ENCODE measurements at regions not wholly inside any gene's neighbourhood (a gene's known extent, or its start where the extent isn't known, plus 50 kb on each side); places are given as distances from the start of the nearest gene placed in this dataset.

DNA sequence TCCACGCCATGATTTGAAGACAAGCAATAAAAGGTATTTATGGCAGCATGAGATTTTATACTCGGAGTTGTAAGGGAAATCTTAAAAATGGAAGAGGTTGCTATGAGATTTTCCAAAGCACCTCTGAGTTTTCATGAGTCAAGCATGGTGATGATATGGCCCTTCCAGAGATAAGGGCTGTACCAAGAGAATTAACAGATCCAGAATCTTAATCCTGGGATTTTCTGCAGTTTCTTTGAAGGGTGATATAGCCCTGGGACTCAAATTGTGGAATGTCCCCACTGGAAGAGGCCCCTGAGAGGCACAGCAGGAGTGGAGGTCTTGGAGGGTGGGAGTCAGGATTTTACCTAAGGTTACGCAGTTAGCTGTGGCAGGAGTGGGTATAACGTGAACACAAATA, 243.3 kb downstream of the ZNF621 start:
- Mint-ChIP-seq H3K36me3 (ENCODE audit: insufficient read depth) (no peaks in the 10 kb centered on the region), H3K9me3 (ENCODE audit: low read depth) (peaks cover 12% of the 10 kb centered on the region), H3K27ac (no peak overlapping the region), H3K4me3 (ENCODE audit: low read depth) (no peak overlapping the region), H3K27me3 (peaks cover 6% of the 10 kb centered on the region), H3K4me1 (ENCODE audit: low read depth) (peaks cover 7% of the 10 kb centered on the region)
- TF ChIP-seq, protein P1, sequence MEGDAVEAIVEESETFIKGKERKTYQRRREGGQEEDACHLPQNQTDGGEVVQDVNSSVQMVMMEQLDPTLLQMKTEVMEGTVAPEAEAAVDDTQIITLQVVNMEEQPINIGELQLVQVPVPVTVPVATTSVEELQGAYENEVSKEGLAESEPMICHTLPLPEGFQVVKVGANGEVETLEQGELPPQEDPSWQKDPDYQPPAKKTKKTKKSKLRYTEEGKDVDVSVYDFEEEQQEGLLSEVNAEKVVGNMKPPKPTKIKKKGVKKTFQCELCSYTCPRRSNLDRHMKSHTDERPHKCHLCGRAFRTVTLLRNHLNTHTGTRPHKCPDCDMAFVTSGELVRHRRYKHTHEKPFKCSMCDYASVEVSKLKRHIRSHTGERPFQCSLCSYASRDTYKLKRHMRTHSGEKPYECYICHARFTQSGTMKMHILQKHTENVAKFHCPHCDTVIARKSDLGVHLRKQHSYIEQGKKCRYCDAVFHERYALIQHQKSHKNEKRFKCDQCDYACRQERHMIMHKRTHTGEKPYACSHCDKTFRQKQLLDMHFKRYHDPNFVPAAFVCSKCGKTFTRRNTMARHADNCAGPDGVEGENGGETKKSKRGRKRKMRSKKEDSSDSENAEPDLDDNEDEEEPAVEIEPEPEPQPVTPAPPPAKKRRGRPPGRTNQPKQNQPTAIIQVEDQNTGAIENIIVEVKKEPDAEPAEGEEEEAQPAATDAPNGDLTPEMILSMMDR (IDR thresholded peaks at IDR 0.05; ENCODE audit: unreplicated experiment), result no peak
- DNase-seq (ENCODE audit: low spot score, unreplicated experiment), result no peak

DNA sequence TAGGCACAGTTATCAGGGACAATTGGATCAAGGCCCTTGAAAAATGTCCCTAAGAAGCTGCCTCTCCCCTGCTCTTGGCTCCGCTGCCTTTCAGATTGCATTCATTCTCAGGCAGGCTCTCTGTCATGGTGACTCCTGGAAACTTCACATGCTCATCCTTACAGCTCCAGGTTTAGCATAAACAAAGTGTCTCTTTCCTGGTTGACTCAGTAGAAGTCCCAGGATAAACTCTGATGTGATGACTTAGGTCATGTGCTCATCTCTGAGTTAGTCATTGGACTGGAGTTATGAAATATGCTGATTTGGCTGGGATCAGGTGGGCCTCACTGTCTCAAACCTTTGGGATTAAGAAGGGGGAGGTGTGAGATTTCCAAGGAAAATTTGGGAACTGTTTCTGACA, 243.8 kb downstream of the ZNF621 start:
- Mint-ChIP-seq H3K4me1 (ENCODE audit: low read depth) (peaks cover 7% of the 10 kb centered on the region), H3K9me3 (ENCODE audit: low read depth) (peaks cover 11% of the 10 kb centered on the region), H3K27me3 (peaks cover 6% of the 10 kb centered on the region), H3K27ac (no peak overlapping the region), H3K4me3 (ENCODE audit: low read depth) (no peak overlapping the region), H3K36me3 (ENCODE audit: insufficient read depth) (no peaks in the 10 kb centered on the region)
- TF ChIP-seq, protein P1 (IDR thresholded peaks at IDR 0.05; ENCODE audit: unreplicated experiment), result no peak
- no peak for DNase-seq (ENCODE audit: low spot score, unreplicated experiment)

DNA sequence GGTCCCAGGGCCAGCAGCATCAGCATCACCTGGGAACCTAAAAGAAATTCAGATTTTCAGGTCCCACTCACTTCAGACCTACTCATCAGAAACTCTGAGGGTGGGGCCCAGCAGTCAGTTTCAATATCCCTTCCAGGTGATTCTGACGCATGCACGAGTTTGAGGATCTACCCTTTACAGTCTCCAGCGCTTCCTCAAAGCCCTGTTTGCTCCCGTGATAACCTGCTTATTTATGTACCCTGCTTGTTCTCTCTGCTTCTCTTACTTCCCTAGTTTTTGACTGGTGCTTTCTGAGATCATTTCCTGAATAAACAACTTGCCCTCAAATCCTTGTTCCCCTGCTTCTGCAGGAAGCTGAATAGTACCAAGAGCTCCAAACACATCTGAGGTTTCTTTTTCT, 245.3 kb downstream of the ZNF621 start:
- H3K36me3 Mint-ChIP-seq (ENCODE audit: insufficient read depth), result no peaks in the 10 kb centered on the region
- peaks cover 4% of the 10 kb centered on the region for H3K4me1 Mint-ChIP-seq (ENCODE audit: low read depth)
- no peak overlapping the region for H3K4me3 Mint-ChIP-seq (ENCODE audit: low read depth)
- no peak for DNase-seq (ENCODE audit: low spot score, unreplicated experiment)
- H3K9me3 Mint-ChIP-seq (ENCODE audit: low read depth), result no peaks in the 10 kb centered on the region
- peak overlapping the region; percentile 6 for H3K27ac Mint-ChIP-seq
- TF ChIP-seq, protein P1 (IDR thresholded peaks at IDR 0.05; ENCODE audit: unreplicated experiment), result no peak
- H3K27me3 Mint-ChIP-seq, result peaks cover 6% of the 10 kb centered on the region

DNA sequence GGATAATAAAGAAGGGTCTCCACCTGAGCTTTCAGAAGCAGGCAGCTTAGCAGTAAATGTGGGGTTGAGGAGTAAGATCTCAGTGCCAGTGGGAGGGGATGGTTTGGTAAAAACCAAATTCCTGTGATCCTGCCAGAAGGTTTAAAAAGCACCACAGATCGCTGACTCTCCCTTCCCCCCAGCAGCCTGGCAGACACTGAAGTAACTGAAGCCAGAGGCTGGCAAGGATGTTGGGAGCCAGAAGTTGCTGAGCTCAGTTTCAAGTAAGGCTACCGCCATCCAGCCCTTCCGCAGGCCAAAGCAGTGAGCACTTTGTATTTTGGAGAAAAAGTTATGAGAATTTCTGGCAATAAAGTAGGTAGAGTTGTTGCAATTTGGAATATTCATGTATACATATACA, 246.4 kb downstream of the ZNF621 start:
- Mint-ChIP-seq H3K27me3 (peaks cover 6% of the 10 kb centered on the region), H3K27ac (no peak overlapping the region), H3K4me3 (ENCODE audit: low read depth) (no peak overlapping the region), H3K9me3 (ENCODE audit: low read depth) (no peaks in the 10 kb centered on the region), H3K4me1 (ENCODE audit: low read depth) (peaks cover 1% of the 10 kb centered on the region), H3K36me3 (ENCODE audit: insufficient read depth) (no peaks in the 10 kb centered on the region)
- DNase-seq (ENCODE audit: low spot score, unreplicated experiment), result no peak
- TF ChIP-seq, protein P1 (IDR thresholded peaks at IDR 0.05; ENCODE audit: unreplicated experiment), result no peak

DNA sequence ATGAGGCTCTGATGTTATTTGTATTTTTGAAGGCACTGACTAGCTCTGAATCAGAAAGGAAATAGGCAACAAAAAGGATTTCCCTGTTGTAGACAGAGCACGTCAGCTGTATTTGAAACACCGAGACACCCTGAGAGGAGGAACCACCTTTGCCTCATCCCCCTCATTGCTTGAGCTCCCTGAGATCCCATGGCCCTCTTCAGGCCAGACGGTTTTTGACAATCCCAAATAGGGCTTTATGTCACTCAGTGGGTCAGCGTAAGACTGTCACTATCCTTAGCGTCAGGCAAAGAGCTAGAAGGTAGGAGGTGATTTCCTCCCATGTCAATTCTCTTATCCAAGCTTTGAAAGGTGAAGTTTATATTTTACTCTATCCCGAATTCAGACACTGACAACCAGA, 254.3 kb downstream of the ZNF621 start:
- Mint-ChIP-seq H3K9me3 (ENCODE audit: low read depth) (no peaks in the 10 kb centered on the region), H3K27me3 (peaks cover 15% of the 10 kb centered on the region), H3K36me3 (ENCODE audit: insufficient read depth) (no peaks in the 10 kb centered on the region), H3K4me3 (ENCODE audit: low read depth) (no peak overlapping the region), H3K27ac (no peak overlapping the region), H3K4me1 (ENCODE audit: low read depth) (peaks cover 4% of the 10 kb centered on the region)
- no peak for DNase-seq (ENCODE audit: low spot score, unreplicated experiment)
- TF ChIP-seq, protein P1 (IDR thresholded peaks at IDR 0.05; ENCODE audit: unreplicated experiment), result no peak

All from progenitor cell of endocrine pancreas (in vitro differentiated cells).